Lower leg skin (tissue), 4 donors: ENCODE measurements at regions not wholly inside any gene's neighbourhood (a gene's known extent, or its start where the extent isn't known, plus 50 kb on each side); places are given as distances from the start of the nearest gene placed in this dataset.

Experiments used
- DNase-seq, 2 donors: peaks; one replicate each; pipeline ENCODE4 v3.0.0-alpha.2; 2019; ENCODE audit warnings: low spot score in 2 of 2
- H3K4me3 ChIP-seq: fragments of 200-600 bp; sonication (generic); 2 replicates; pipeline ENCODE4 v1.5.1; 2017; ENCODE audit warnings: mild to moderate bottlenecking, low read depth; ENCODE audit not compliant: poor library complexity, severe bottlenecking
- POLR2A ChIP-seq, 2 donors: fragments of 450-650 bp; IDR thresholded peaks; one replicate each; pipeline ENCODE4 v1.6.1; 2016 to 2017; ENCODE audit warnings: antibody characterized with exemption in 2 of 2, mild to moderate bottlenecking in 1 of 2, moderate library complexity in 1 of 2
- WGBS, 2 donors: methylation state at CpG; one replicate each; pipeline ENCODE4 v1.1.5; 2018; 5-methylcytosine and 5-hydroxymethylcytosine counted together
- intact Hi-C: fragments of 100-400 bp; cut with DNase I; formaldehyde crosslinking; loops from one replicate; pipeline ENCODE4 v1.15.0; 2023; ENCODE audit warnings: low total_unique reads
- TF ChIP-seq, protein P1 (sequence below), 3 donors: fragments of 450-650 bp; IDR thresholded peaks; one replicate each; pipeline ENCODE4 v1.5.1; 2016; ENCODE audit warnings: antibody characterized with exemption in 3 of 3, mild to moderate bottlenecking in 3 of 3, moderate library complexity in 2 of 3

DNA sequence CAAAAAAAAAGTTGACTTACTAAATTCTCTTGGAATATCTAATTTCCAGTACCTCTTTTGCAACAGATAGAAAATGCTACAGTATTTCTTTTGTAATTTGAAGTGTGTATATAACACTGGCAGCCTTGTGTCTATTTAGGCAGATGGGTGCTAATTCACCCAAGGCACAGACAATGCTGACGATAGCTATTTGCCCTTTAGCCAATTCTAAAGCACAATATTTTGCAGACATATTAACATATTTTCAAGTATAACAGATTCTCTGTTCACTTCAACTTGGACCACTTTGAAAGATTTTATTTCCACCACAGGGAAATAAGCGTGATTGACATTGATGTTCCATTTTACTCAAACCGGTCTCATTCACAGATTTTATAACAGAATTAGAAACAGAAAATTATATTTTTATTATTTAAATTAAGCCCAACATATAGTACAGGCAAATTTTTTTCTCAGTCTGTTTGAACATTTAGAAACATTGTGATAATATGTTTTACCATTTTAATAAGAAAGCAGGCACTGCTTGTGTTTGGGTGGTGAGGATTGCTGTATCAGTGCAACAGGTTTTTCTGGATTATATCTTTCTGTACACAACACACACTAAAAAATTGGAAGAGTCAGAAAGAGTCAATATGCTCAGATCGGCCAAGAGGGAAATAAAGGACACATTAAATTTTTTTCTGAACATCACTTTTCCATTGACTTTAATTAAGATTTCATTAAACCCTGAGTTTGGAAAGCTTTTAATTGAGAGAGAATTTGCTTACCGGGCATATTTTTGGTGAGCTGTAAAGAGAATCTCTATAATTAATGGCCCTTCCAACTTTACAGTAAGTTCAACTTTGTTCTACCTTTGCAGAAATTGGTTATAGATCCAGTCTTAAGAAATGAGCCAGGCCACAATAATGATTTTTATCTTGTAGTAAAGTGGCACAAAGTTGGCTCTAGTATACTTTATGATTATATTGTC lies 327.3 kb upstream of the NR2F2 start:
- no peak for DNase-seq
- TF ChIP-seq, protein P1, sequence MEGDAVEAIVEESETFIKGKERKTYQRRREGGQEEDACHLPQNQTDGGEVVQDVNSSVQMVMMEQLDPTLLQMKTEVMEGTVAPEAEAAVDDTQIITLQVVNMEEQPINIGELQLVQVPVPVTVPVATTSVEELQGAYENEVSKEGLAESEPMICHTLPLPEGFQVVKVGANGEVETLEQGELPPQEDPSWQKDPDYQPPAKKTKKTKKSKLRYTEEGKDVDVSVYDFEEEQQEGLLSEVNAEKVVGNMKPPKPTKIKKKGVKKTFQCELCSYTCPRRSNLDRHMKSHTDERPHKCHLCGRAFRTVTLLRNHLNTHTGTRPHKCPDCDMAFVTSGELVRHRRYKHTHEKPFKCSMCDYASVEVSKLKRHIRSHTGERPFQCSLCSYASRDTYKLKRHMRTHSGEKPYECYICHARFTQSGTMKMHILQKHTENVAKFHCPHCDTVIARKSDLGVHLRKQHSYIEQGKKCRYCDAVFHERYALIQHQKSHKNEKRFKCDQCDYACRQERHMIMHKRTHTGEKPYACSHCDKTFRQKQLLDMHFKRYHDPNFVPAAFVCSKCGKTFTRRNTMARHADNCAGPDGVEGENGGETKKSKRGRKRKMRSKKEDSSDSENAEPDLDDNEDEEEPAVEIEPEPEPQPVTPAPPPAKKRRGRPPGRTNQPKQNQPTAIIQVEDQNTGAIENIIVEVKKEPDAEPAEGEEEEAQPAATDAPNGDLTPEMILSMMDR (IDR thresholded peaks at IDR 0.05) = no peak
- TF ChIP-seq POLR2A (IDR thresholded peaks at IDR 0.05) = no peak
- WGBS, 2 donors = 55 to 60% methylated on average over 5 of the region's 5 CpGs
- intact Hi-C loops = no loop called here
- no peak overlapping the region for H3K4me3 ChIP-seq

- intact Hi-C loops = no loop called here
Measured at GRCh38 chr15:96005906-96006305, 324.6 kb upstream of the NR2F2 start.

DNA sequence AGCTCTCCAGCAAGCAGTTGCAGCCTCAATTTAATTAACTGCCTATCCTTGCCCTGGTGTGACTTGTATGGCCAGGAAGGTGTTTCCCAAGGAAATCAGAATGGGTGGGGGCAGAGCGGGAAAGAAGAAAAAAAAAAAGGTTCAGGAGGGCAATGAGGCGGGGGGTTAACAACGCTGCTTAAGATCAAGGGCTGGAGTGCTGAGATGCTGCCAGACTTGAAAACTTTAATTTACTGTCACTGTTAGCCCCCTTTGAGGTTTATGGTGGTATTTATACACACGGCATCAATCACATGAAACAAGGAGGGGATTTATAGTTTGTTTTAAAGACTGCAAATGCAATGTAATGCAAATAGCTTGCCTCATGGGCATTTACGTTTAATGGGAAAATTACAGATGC lies 319.4 kb upstream of the NR2F2 start:
- TF ChIP-seq POLR2A (IDR thresholded peaks at IDR 0.05) = no peak
- TF ChIP-seq, protein P1 (IDR thresholded peaks at IDR 0.05) = no peak
- no peak overlapping the region for H3K4me3 ChIP-seq
- DNase-seq = no peak
- WGBS, 2 donors = 42 to 49% methylated on average over 5 of the region's 5 CpGs
- intact Hi-C loops = no loop called here

More at GRCh38 chr15:96005906-96006305, 324.6 kb upstream of the NR2F2 start:
- WGBS, 2 donors = 86 to 89% methylated on average over 2 of the region's 2 CpGs
- H3K4me3 ChIP-seq = no peak overlapping the region
- TF ChIP-seq POLR2A (IDR thresholded peaks at IDR 0.05) = no peak
- TF ChIP-seq, protein P1 (IDR thresholded peaks at IDR 0.05) = no peak
- DNase-seq = no peak

- no peak overlapping the region for H3K4me3 ChIP-seq
- DNase-seq = no peak
- intact Hi-C loops = no loop called here
- 64 to 77% methylated on average over 2 of the region's 2 CpGs for WGBS, 2 donors
- TF ChIP-seq POLR2A (IDR thresholded peaks at IDR 0.05) = no peak
- TF ChIP-seq, protein P1 (IDR thresholded peaks at IDR 0.05) = no peak
Measured at GRCh38 chr15:96014939-96015338, 315.6 kb upstream of the NR2F2 start.

- TF ChIP-seq, protein P1 (IDR thresholded peaks at IDR 0.05) = no peak
- no peak for TF ChIP-seq POLR2A (IDR thresholded peaks at IDR 0.05)
- 82 to 87% methylated on average over 6 of the region's 6 CpGs for WGBS, 2 donors
- DNase-seq = no peak
- intact Hi-C loops = no loop called here
- H3K4me3 ChIP-seq = no peak overlapping the region
Measured at GRCh38 chr15:96019114-96019513, 311.4 kb upstream of the NR2F2 start.
